NB4 (cell line): ENCODE measurements at regions not wholly inside any gene's neighbourhood (a gene's known extent, or its start where the extent isn't known, plus 50 kb on each side); places are given as distances from the start of the nearest gene placed in this dataset.
"Not testable (repeated sequence)": the region's sequence is repeated elsewhere in the genome, so short reads cannot be mapped to it uniquely, and the experiment has no call there.

ENCODE experiments used
- CTCF ChIP-seq: IDR thresholded peaks from one replicate; pipeline ENCODE4 v1.5.1; 2012; ENCODE audit warnings: low read depth, low read length
- MAX ChIP-seq: IDR thresholded peaks from 2 replicates; pipeline ENCODE4 v1.6.1; 2011; ENCODE audit warnings: low read depth, low read length
- MYC ChIP-seq: IDR thresholded peaks from 2 replicates; pipeline ENCODE4 v1.6.1; 2011; ENCODE audit warnings: low read depth, low read length
- POLR2A ChIP-seq: IDR thresholded peaks from 2 replicates; pipeline ENCODE4 v1.6.1; 2011; ENCODE audit warnings: mild to moderate bottlenecking; ENCODE audit not compliant: insufficient read length; ENCODE audit errors: extremely low read depth

GRCh38 chr20:30565086-30565485 is 692.4 kb upstream of the DEFB115 start:
- TF ChIP-seq CTCF, POLR2A, MAX, MYC: not testable (repeated sequence)
